ENCODE measurements at regions not wholly inside any gene's neighbourhood (a gene's known extent, or its start where the extent isn't known, plus 50 kb on each side); places are given as distances from the start of the nearest gene placed in this dataset.

GRCh38 chr5:161165998-161166660 lies 314.1 kb upstream of the ATP10B start:
- DNase-seq (ENCODE audit: low read depth): no peak
- no peak overlapping the region for H3K4me3 ChIP-seq (ENCODE audit: low read depth, low read length)
- TF ChIP-seq CTCF (conservative IDR thresholded peaks at IDR 0.05; ENCODE audit: low read depth, low read length): no peak

- DNase-seq (ENCODE audit: low read depth): no peak
- TF ChIP-seq CTCF (conservative IDR thresholded peaks at IDR 0.05; ENCODE audit: low read depth, low read length): no peak
- H3K4me3 ChIP-seq (ENCODE audit: low read depth, low read length): no peak overlapping the region
Observed at GRCh38 chr5:161157925-161158324, 305.9 kb upstream of the ATP10B start.

- H3K4me3 ChIP-seq (ENCODE audit: low read depth, low read length): no peak overlapping the region
- TF ChIP-seq CTCF (conservative IDR thresholded peaks at IDR 0.05; ENCODE audit: low read depth, low read length): no peak
- DNase-seq (ENCODE audit: low read depth): no peak
Observed at GRCh38 chr5:161155451-161155850, 303.4 kb upstream of the ATP10B start.

- no peak for DNase-seq (ENCODE audit: low read depth)
- no peak for TF ChIP-seq CTCF (conservative IDR thresholded peaks at IDR 0.05; ENCODE audit: low read depth, low read length)
- H3K4me3 ChIP-seq (ENCODE audit: low read depth, low read length): no peak overlapping the region
Observed at GRCh38 chr5:161152415-161152940, 300.5 kb upstream of the ATP10B start.

GRCh38 chr5:161150441-161150988 lies 298.5 kb upstream of the ATP10B start:
- H3K4me3 ChIP-seq (ENCODE audit: low read depth, low read length): no peak overlapping the region
- no peak for TF ChIP-seq CTCF (conservative IDR thresholded peaks at IDR 0.05; ENCODE audit: low read depth, low read length)
- DNase-seq (ENCODE audit: low read depth): no peak

GRCh38 chr5:161149078-161149477 lies 297.1 kb upstream of the ATP10B start:
- no peak for TF ChIP-seq CTCF (conservative IDR thresholded peaks at IDR 0.05; ENCODE audit: low read depth, low read length)

More at GRCh38 chr5:161149078-161149477, 297.1 kb upstream of the ATP10B start:
- DNase-seq (ENCODE audit: low read depth): no peak
- no peak overlapping the region for H3K4me3 ChIP-seq (ENCODE audit: low read depth, low read length)

Data from choroid plexus epithelial cell (primary cell).